ENCODE measurements at regions not wholly inside any gene's neighbourhood (a gene's known extent, or its start where the extent isn't known, plus 50 kb on each side); places are given as distances from the start of the nearest gene placed in this dataset.

- TF ChIP-seq CTCF (IDR thresholded peaks at IDR 0.05; ENCODE audit: low read depth, low read length, poor library complexity, severe bottlenecking) (no peak), EZH2phosphoT487 (IDR thresholded peaks at IDR 0.05; ENCODE audit: borderline replicate concordance, low read length) (no peak)
These were observed 87.9 kb upstream of the MEF2A start for GRCh38 chr15:99477791-99478471.
